ENCODE measurements at regions not wholly inside any gene's neighbourhood (a gene's known extent, or its start where the extent isn't known, plus 50 kb on each side); places are given as distances from the start of the nearest gene placed in this dataset.

DNA sequence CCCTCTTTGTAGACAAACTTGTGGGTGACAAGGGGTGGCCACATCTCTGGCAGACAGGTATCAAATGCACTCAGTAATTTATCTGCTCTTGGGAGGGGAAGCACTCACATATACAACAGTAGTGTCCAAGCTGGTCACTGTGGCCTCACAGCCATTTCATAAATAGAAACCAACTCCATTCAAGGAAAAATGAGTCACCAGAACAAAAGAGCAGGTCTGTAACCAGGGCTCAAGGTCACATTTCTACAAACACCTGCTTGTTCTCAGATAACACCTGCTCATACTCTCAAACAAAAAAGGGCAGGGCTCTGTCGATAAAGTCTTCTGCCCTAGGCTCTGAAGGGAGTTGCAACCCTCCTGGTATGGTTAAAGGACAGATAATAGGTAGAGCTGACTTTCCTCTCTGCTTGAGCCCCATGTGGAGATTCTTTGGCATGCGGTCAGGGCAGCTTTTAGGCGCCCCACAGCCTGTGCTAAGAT is 459.0 kb downstream of the BCL11A start:
- WGBS (ENCODE audit: insufficient coverage, insufficient replicate concordance, low lambda C conversion rate, missing lambda C conversion rate): 35% methylated on average over 3 of the region's 3 CpGs
- ChIA-PET CTCF (no interaction called here), RAD21 (ENCODE audit: unreplicated experiment) (no interaction called here), POLR2A (no interaction called here), SMC1A (ENCODE audit: uncharacterized antibody, unreplicated experiment) (no interaction called here)
- Histone ChIP-seq H2AFZ (ENCODE audit: control insufficient read depth, low read depth, low read length) (no peak overlapping the region), H3K4me2 (ENCODE audit: control insufficient read depth, insufficient read depth) (no peak overlapping the region), H3K4me3 (no peak overlapping the region), H3K9ac (ENCODE audit: control insufficient read depth, insufficient read depth, low read length) (no peak overlapping the region), H4K20me1 (ENCODE audit: control insufficient read depth, insufficient read depth) (no peaks in the 10 kb centered on the region), H3K4me1 (ENCODE audit: control insufficient read depth, insufficient read depth, low read length) (no peaks in the 10 kb centered on the region), H3K9me3 (replicated peaks; ENCODE audit: control insufficient read depth, insufficient read depth, low read length) (no peaks in the 10 kb centered on the region), H3K36me3 (ENCODE audit: control insufficient read depth in 2 of 2, insufficient read depth in 2 of 2, low read length in 1 of 2) (no peaks in the 10 kb centered on the region), H3K27me3 (replicated peaks in 1 of 2; ENCODE audit: control insufficient read depth in 2 of 2, insufficient read depth in 2 of 2, low read length in 1 of 2) (no peaks in the 10 kb centered on the region), H3K27ac (ENCODE audit: control insufficient read depth, insufficient read depth) (no peak overlapping the region), H3K79me2 (ENCODE audit: control insufficient read depth, insufficient read depth, low read length) (no peaks in the 10 kb centered on the region)
- ATAC-seq (no peak), FAIRE-seq (no peak), DNase-seq (ENCODE audit: low read depth, low spot score) (no peak)
- TF ChIP-seq CEBPB (IDR thresholded peaks at IDR 0.05; ENCODE audit: borderline replicate concordance in 1 of 2, low read depth in 2 of 2, low read length in 2 of 2) (no peak), ATF7 (IDR thresholded peaks at IDR 0.05; ENCODE audit: low read depth) (no peak), JUNB (IDR thresholded peaks at IDR 0.05) (no peak), ESRRA (IDR thresholded peaks at IDR 0.05; ENCODE audit: low read length) (no peak), SREBF1 (IDR thresholded peaks at IDR 0.05; ENCODE audit: low read length) (no peak), DPF2 (IDR thresholded peaks at IDR 0.05) (no peak), NFXL1 (IDR thresholded peaks at IDR 0.05; ENCODE audit: borderline replicate concordance) (no peak), POLR2A (IDR thresholded peaks at IDR 0.05; ENCODE audit: low read depth, low read length) (no peak), NR2C1 (IDR thresholded peaks at IDR 0.05) (no peak), STAT3 (IDR thresholded peaks at IDR 0.05; ENCODE audit: low read depth, low read length) (no peak), ZNF24 (IDR thresholded peaks at IDR 0.05) (no peak), SMAD1 (IDR thresholded peaks at IDR 0.05; ENCODE audit: low read depth, partially characterized antibody) (no peak)
- TF ChIP-seq, protein P1, sequence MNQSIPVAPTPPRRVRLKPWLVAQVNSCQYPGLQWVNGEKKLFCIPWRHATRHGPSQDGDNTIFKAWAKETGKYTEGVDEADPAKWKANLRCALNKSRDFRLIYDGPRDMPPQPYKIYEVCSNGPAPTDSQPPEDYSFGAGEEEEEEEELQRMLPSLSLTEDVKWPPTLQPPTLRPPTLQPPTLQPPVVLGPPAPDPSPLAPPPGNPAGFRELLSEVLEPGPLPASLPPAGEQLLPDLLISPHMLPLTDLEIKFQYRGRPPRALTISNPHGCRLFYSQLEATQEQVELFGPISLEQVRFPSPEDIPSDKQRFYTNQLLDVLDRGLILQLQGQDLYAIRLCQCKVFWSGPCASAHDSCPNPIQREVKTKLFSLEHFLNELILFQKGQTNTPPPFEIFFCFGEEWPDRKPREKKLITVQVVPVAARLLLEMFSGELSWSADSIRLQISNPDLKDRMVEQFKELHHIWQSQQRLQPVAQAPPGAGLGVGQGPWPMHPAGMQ (IDR thresholded peaks at IDR 0.05; ENCODE audit: borderline replicate concordance): no peak
- TF ChIP-seq, protein P2, sequence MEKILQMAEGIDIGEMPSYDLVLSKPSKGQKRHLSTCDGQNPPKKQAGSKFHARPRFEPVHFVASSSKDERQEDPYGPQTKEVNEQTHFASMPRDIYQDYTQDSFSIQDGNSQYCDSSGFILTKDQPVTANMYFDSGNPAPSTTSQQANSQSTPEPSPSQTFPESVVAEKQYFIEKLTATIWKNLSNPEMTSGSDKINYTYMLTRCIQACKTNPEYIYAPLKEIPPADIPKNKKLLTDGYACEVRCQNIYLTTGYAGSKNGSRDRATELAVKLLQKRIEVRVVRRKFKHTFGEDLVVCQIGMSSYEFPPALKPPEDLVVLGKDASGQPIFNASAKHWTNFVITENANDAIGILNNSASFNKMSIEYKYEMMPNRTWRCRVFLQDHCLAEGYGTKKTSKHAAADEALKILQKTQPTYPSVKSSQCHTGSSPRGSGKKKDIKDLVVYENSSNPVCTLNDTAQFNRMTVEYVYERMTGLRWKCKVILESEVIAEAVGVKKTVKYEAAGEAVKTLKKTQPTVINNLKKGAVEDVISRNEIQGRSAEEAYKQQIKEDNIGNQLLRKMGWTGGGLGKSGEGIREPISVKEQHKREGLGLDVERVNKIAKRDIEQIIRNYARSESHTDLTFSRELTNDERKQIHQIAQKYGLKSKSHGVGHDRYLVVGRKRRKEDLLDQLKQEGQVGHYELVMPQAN (conservative IDR thresholded peaks at IDR 0.05): no peak
- no TSS peak for BruUV-seq (replicated peaks)
- intact Hi-C loops (cut with micrococcal nuclease; ENCODE audit: unreplicated experiment) (no loop called here), in situ Hi-C loops (cut with MboI) (no loop called here)

Data from GM12878 (cell line).